IPS-18a (cell line): ENCODE measurements at regions not wholly inside any gene's neighbourhood (a gene's known extent, or its start where the extent isn't known, plus 50 kb on each side); places are given as distances from the start of the nearest gene placed in this dataset.

Source experiments
- H3K27ac ChIP-seq: one replicate; pipeline ENCODE4 v1.5.1; 2013; ENCODE audit warnings: low read length
- H3K27me3 ChIP-seq: one replicate; pipeline ENCODE4 v1.6.1; 2013; ENCODE audit warnings: mild to moderate bottlenecking, low read length; ENCODE audit not compliant: control insufficient read depth, insufficient read depth
- H3K36me3 ChIP-seq: one replicate; pipeline ENCODE4 v1.6.1; 2013; ENCODE audit warnings: low read depth, low read length; ENCODE audit not compliant: control insufficient read depth
- H3K4me1 ChIP-seq: one replicate; pipeline ENCODE4 v1.6.1; 2013; ENCODE audit warnings: low read depth, low read length; ENCODE audit not compliant: control insufficient read depth
- H3K4me3 ChIP-seq: one replicate; pipeline ENCODE4 v1.5.1; 2013; ENCODE audit warnings: low read length
- H3K9ac ChIP-seq: one replicate; pipeline ENCODE4 v1.6.1; 2013; ENCODE audit warnings: mild to moderate bottlenecking, low read length, moderate library complexity
- H3K9me3 ChIP-seq: one replicate; pipeline ENCODE4 v1.6.1; 2013; ENCODE audit warnings: low read depth, low read length; ENCODE audit not compliant: control insufficient read depth

- Histone ChIP-seq H3K9ac (no peak overlapping the region), H3K4me3 (no peak overlapping the region), H3K27me3 (no peaks in the 10 kb centered on the region), H3K4me1 (no peaks in the 10 kb centered on the region), H3K36me3 (no peaks in the 10 kb centered on the region), H3K9me3 (no peaks in the 10 kb centered on the region), H3K27ac (no peak overlapping the region)
These were observed 159.5 kb upstream of the BLID start for GRCh38 chr11:122275508-122275907.

- Histone ChIP-seq H3K9ac (no peak overlapping the region), H3K9me3 (no peaks in the 10 kb centered on the region), H3K36me3 (no peaks in the 10 kb centered on the region), H3K4me1 (peaks cover 3% of the 10 kb centered on the region), H3K27me3 (no peaks in the 10 kb centered on the region), H3K4me3 (no peak overlapping the region), H3K27ac (no peak overlapping the region)
These were observed 157.6 kb upstream of the BLID start for GRCh38 chr11:122273476-122274191.

GRCh38 chr11:122271745-122272144, 155.7 kb upstream of the BLID start:
- Histone ChIP-seq H3K27ac (no peak overlapping the region), H3K36me3 (no peaks in the 10 kb centered on the region), H3K9ac (no peak overlapping the region), H3K4me3 (no peak overlapping the region), H3K4me1 (peaks cover 3% of the 10 kb centered on the region), H3K9me3 (no peaks in the 10 kb centered on the region), H3K27me3 (no peaks in the 10 kb centered on the region)

GRCh38 chr11:122271137-122271536, 155.1 kb upstream of the BLID start:
- Histone ChIP-seq H3K9me3 (no peaks in the 10 kb centered on the region), H3K27ac (no peak overlapping the region), H3K27me3 (no peaks in the 10 kb centered on the region), H3K4me3 (no peak overlapping the region), H3K4me1 (peaks cover 3% of the 10 kb centered on the region), H3K9ac (no peak overlapping the region), H3K36me3 (no peaks in the 10 kb centered on the region)

- no peak overlapping the region for H3K4me3 ChIP-seq
- no peak overlapping the region for H3K9ac ChIP-seq
- H3K27me3 ChIP-seq, result no peaks in the 10 kb centered on the region
- H3K36me3 ChIP-seq, result no peaks in the 10 kb centered on the region
- no peak overlapping the region for H3K27ac ChIP-seq
- no peaks in the 10 kb centered on the region for H3K9me3 ChIP-seq
- peaks cover 3% of the 10 kb centered on the region for H3K4me1 ChIP-seq
These were observed 154.5 kb upstream of the BLID start for GRCh38 chr11:122270535-122270934.

- no peak overlapping the region for H3K27ac ChIP-seq
- peaks cover 3% of the 10 kb centered on the region for H3K4me1 ChIP-seq
- no peaks in the 10 kb centered on the region for H3K27me3 ChIP-seq
- no peak overlapping the region for H3K9ac ChIP-seq
- no peak overlapping the region for H3K4me3 ChIP-seq
- H3K9me3 ChIP-seq, result no peaks in the 10 kb centered on the region
- no peaks in the 10 kb centered on the region for H3K36me3 ChIP-seq
These were observed 153.8 kb upstream of the BLID start for GRCh38 chr11:122269824-122270223.

- no peaks in the 10 kb centered on the region for H3K9me3 ChIP-seq
- H3K27ac ChIP-seq, result no peak overlapping the region
- no peaks in the 10 kb centered on the region for H3K36me3 ChIP-seq
- no peak overlapping the region for H3K9ac ChIP-seq
- H3K4me3 ChIP-seq, result no peak overlapping the region
- no peaks in the 10 kb centered on the region for H3K27me3 ChIP-seq
- H3K4me1 ChIP-seq, result peaks cover 3% of the 10 kb centered on the region
These were observed 152.7 kb upstream of the BLID start for GRCh38 chr11:122268601-122269130.

- no peak overlapping the region for H3K27ac ChIP-seq
- H3K9me3 ChIP-seq, result no peaks in the 10 kb centered on the region
- peaks cover 3% of the 10 kb centered on the region for H3K4me1 ChIP-seq
- no peaks in the 10 kb centered on the region for H3K27me3 ChIP-seq
- no peaks in the 10 kb centered on the region for H3K36me3 ChIP-seq
- H3K4me3 ChIP-seq, result no peak overlapping the region
- H3K9ac ChIP-seq, result no peak overlapping the region
These were observed 151.6 kb upstream of the BLID start for GRCh38 chr11:122267602-122268001.

- no peaks in the 10 kb centered on the region for H3K36me3 ChIP-seq
- H3K4me1 ChIP-seq, result peaks cover 3% of the 10 kb centered on the region
- H3K4me3 ChIP-seq, result no peak overlapping the region
- no peak overlapping the region for H3K9ac ChIP-seq
- no peaks in the 10 kb centered on the region for H3K27me3 ChIP-seq
- H3K9me3 ChIP-seq, result no peaks in the 10 kb centered on the region
- H3K27ac ChIP-seq, result no peak overlapping the region
These were observed 150.0 kb upstream of the BLID start for GRCh38 chr11:122265981-122266380.

GRCh38 chr11:122264121-122264520, 148.1 kb upstream of the BLID start:
- Histone ChIP-seq H3K27ac (no peak overlapping the region), H3K9me3 (no peaks in the 10 kb centered on the region), H3K27me3 (no peaks in the 10 kb centered on the region), H3K9ac (no peak overlapping the region), H3K4me3 (no peak overlapping the region), H3K36me3 (no peaks in the 10 kb centered on the region), H3K4me1 (no peaks in the 10 kb centered on the region)

- Histone ChIP-seq H3K4me3 (no peak overlapping the region), H3K27ac (no peak overlapping the region), H3K36me3 (no peaks in the 10 kb centered on the region), H3K27me3 (no peaks in the 10 kb centered on the region), H3K4me1 (no peaks in the 10 kb centered on the region), H3K9ac (no peak overlapping the region), H3K9me3 (no peaks in the 10 kb centered on the region)
These were observed 145.5 kb upstream of the BLID start for GRCh38 chr11:122261546-122261945.

- no peak overlapping the region for H3K27ac ChIP-seq
- no peaks in the 10 kb centered on the region for H3K4me1 ChIP-seq
- H3K27me3 ChIP-seq, result no peaks in the 10 kb centered on the region
- H3K36me3 ChIP-seq, result no peaks in the 10 kb centered on the region
- H3K9ac ChIP-seq, result no peak overlapping the region
- H3K4me3 ChIP-seq, result no peak overlapping the region
- H3K9me3 ChIP-seq, result no peaks in the 10 kb centered on the region
These were observed 143.3 kb upstream of the BLID start for GRCh38 chr11:122259195-122259821.
